Heart left ventricle (tissue), 13 donors: ENCODE measurements at regions not wholly inside any gene's neighbourhood (a gene's known extent, or its start where the extent isn't known, plus 50 kb on each side); places are given as distances from the start of the nearest gene placed in this dataset.

Experiments used
- CTCF ChIP-seq, 12 donors: fragments of 200-600 bp; sonication (generic) in 4 of 12; IDR thresholded peaks; one replicate each; pipeline versions ENCODE4 v1.5.0 to v1.8.0; 2018 to 2022; ENCODE audit warnings: antibody characterized with exemption in 12 of 12, mild to moderate bottlenecking in 5 of 12
- POLR2A ChIP-seq, 2 donors: fragments of 450-650 bp; IDR thresholded peaks; one replicate each; pipeline ENCODE4 v1.6.1; 2017; ENCODE audit warnings: antibody characterized with exemption in 2 of 2, mild to moderate bottlenecking in 2 of 2, moderate library complexity in 2 of 2
- donor health status: ischemic (EF 13 %, LVEDD 7.1; RV severe dilation, severe dysfunction).
- donor health status: DM: no; HTN: yes; CAD: no.
- donor health status: DM: no; HTN: no; CAD: no.
- donor health status: ischemic (EF 25% LVEDD 6.9; RV normal size, moderate dysfunction).
- donor health status: ischemic (EF 25% LVEDD 5.7; RV mildly dilated, moderate dysfunction).
- donor health status: ischemic (EF 35%, LVEDD 5.7; RV mildly dilated, moderate dysfunction).
- donor health status: nonischemic (EF 11% LVEDD 7.7; RV severe dilation, severe dysfunction).
- donor health status: DM: yes; HTN: yes; CAD: no.
- donor health status: PGD.
- donor health status: ischemic (EF 29% LVEDD 5.4; RV normal size, mild dysfunction).
- donor health status: nonischemic (EF 23%, LVEDD 6.1; RV moderate dilation, normal function).

DNA sequence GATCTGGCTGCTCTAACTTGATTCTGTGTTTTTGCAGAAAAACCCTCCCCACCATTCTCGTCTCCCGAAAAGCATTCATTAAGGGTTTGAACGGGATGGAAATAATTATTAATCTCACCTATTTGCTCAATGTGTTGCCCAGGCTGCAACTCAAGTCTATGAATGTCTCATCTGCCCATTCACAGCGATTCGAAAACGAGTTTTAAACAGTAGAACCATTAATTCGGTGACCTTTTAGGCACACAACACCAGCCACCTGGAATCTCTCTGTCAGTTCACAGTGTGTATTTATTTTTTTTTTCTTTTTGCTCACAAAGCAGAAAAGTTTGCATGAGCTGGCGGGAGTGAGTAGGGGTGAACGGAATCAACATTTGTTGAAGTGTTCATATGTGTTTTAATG, 764.7 kb upstream of the TPTE start:
- TF ChIP-seq CTCF (IDR thresholded peaks at IDR 0.05) (no peak), POLR2A (IDR thresholded peaks at IDR 0.05) (no peak)
